GM20431 (cell line): ENCODE measurements at regions not wholly inside any gene's neighbourhood (a gene's known extent, or its start where the extent isn't known, plus 50 kb on each side); places are given as distances from the start of the nearest gene placed in this dataset.

ENCODE experiments used
- in situ Hi-C: fragments of 300-500 bp; cut with MseI, MboI; formaldehyde crosslinking; loops from one replicate; pipeline ENCODE4 v1.15.0; 2020; ENCODE audit warnings: low sequenced_read_pairs; ENCODE audit not compliant: unreplicated experiment

DNA sequence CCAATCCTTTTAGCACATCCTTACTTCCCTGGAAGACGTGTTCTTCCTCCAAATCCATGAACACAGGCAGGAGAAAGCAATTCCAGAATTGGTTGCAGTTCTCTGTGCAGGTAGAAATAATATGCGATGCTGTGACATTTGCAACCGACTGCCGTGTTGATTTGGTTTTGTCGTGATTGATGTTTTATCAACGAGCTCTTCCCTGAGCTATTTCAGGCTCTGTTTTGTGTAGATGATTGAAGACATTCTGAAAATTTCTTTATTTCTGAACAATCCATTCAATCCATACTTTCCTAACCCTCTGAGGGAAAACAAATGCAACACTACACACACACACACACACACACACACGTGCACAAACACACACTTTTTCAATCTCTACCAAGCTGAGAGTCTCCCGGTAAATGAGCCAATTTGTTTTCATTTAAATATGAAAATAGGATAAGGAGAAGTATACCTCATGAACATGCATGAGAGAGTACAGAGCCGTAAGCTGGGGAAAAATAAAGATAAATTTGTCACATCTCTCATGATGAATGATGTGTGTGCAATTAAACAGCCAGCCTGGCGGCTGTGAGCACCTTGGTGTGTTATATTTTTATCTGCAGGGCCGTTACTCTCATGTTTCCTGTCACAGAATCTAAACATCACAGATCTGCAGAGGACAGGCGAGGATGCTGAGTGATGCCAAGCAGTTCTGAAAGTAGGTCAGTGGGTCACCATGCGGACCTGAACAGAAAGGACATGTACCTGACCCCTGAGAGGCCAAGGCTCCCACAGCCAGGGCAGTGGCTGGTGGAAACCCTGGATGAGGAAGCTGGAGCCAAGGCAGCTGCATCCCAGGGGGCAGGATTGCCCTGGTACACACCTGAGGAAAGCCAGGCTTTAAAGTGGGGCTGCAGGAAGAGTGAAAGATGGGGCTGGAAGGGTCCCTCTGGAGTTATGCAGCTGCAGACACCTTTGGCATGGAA lies 64.8 kb downstream of the PDCL3 start:
- in situ Hi-C loops: no loop called here

DNA sequence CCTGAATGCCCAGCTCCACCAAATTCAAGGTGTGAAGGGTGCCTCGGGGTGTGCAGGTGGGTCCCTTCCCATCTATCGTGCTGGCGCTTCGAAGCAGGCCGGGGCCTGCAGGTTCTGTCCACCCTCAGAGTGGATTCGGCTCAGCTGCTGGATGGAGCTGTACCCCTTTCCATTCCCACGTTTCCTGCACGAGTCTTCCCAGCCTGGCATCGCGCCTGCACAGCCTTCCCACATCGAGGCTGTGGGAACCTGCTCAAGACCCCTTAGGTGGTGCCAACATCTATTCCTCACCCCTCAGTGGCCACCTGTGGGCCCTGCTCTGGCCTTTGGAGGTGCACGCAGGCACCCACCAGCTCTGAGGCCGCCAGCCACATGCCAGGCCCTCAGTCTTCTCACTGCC lies 65.7 kb downstream of the PDCL3 start:
- in situ Hi-C loops: no loop called here

DNA sequence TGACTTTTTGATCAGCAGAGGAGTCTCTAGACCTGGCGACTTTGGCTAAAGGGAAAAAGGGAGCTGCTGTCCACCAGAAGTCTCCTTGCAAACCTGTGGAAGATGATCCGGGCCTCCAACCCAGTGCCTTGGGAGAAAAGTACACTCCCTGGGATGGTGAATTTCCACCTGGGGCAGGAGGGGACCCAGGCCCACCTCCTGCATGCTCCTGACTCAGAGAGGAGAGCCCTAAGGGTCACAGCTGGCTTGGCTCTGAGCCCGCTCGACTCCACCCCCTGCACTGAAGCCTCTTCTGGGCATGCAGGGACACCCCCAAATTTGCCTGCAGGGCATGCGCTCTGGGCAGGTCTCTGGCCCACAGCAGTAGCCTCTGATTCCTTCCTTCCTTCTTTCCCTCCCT lies 66.5 kb downstream of the PDCL3 start:
- in situ Hi-C loops: no loop called here

DNA sequence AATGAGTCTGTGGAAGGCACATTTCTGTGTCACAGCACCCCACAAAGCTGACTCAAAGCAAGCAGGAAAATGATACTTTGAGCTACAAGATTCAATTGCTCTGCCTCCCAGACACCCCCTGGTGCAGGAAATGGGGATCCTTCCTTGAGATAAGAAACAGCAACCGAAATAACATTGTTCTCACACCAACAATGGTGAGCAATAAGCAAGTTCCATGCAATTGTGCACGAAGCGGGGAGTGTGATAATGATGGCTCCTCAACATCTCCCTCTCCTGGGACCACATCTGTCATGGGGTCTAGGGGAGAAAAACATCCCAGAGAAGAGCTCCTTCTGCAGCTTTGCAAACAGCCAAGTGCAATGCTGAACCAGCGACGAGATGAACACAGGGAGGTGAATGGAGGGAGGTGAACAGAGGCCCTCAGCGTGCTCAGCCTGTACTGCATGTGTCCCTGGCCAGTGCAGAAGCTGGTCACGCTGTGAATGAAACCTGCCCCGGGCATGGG lies 67.7 kb downstream of the PDCL3 start:
- in situ Hi-C loops: no loop called here

DNA sequence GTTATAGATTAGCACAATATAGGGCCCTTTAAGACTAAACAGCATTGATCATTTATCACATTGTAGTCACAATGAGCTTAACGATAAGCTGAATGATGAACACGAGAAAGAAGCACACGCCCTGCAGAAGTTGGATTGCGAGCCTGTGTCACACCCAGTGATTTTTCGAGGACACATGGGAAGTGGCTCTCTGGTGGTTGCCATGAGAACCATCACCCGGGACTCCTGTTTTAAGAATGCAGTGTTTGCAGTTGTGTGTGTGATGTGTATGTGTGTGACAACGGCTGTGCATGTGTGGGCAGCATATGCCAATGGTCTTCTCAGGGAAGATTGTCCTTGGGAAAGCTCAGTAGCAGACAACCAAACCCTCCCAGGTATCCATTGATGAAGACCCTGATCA lies 69.2 kb downstream of the PDCL3 start:
- in situ Hi-C loops: no loop called here

DNA sequence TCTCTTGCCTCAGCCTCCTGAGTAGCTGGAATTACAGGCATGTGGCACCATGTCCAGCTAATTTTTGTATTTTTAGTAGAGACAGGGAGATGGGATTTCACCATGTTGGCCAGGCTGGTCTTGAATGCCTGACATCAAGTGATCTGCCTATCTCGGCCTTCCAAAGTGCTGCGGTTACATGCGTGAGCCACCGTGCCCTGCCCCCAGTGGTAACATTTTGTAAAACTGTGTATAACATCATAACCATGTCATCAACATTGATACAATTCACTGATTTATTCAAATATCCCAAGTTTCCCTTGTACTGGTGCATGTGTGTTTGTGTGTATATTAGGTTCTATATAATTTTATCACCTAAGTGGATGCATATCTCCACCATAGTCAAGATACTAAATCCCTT lies 70.0 kb downstream of the PDCL3 start:
- in situ Hi-C loops: no loop called here

DNA sequence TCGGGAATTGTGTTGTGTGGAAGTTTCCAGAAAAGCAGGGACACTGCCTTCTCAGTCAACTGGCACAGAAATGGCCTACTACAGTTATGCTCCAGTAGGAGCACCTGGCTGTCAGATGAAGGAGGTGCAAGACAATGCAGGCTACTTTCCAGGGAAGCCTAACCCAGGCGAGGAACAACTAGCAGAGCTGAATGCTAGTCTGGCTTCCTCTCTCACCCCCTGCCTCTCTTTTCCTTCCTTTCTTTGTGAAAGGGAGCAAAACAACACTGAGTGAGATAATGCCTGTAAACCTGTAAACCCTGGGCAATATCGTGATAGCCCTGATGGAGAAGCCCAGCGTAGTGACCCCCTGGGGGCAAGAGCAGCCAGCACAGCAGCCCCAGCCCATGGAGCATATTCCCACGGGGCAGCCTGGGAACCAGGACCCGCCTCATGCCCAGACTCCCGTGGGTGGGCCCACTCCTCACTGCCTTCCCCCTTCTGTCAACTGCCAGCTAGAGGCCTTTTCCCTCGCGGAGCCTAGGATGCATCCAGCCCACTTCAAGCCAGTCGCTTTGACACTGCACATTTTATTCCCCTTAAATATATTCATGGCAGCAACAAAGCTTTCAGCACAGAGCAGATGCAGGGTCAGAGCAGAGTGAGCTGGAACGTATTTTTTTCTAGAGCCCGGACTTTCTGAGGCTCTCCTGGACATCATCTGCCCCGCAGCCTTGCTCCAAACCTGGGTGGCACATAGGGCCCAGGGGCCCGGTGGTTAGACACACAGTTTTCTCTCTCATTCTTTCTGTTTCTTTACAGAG lies 77.0 kb downstream of the PDCL3 start:
- in situ Hi-C loops: no loop called here

DNA sequence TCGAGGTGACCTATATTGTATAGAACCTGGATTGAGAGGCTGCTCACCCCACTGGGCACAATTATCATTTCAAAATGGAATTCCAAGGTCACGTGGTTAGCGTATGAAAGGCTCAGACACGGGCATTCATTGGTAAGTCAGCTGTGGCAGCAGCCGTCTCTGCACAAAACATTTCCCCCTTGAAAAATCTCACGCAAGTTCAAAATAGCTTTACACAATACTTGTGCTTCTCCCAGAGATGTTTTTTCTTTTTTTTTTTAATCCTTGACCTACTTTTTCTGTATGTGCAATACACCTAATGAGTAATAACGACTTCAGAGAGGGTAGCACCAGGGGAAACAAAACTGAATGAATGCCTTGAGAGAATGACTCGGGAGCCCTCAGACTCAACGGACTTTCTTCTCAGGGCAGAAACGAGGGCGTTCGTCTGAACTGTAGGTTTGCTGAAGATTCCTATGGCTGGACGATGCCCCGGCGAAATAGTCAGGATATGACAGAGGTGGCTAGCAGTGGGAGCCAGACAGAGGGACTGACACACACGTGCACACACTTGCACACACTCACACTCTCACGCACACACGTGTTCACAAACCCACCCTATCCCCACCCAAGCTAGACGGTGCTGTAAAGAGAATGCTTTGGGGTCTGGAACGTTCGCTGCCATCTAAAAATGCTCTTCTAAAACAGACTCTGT lies 77.8 kb downstream of the PDCL3 start:
- in situ Hi-C loops: no loop called here

DNA sequence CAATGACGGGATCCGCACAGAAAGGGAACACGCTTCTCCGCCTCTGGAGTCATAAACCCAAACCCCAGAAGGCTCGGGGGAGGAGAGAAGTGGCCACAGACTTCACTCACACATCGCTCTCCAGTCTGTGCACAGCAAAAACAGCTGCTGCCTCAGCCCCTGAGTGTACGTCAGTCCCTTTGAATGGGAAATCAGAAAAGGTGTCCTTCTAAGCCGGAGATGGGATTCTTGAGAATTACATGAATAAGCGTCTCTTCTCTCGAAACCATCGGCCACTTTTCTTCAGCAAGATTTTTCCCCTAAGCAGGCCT lies 78.3 kb downstream of the PDCL3 start:
- in situ Hi-C loops: no loop called here

DNA sequence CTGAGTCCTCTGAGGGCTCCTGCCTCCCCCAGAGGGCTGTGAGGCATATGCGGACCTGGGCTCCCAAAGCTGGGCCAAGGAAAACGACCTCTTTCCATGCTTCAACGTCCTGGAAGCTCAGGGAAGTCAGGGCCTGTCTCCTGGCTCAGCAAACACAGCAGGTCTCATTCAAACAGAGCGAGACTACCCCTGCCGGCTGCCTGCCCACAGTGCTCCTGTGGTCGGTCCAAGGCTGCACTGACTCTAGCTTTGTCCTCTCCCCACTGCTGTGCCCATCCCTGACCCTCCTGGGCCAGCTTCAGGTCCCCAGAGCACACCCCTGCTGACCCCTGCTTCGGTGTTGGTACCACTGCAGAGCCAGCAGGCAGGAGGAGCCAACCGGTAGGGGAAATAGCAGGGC lies 79.6 kb downstream of the PDCL3 start:
- in situ Hi-C loops: no loop called here

DNA sequence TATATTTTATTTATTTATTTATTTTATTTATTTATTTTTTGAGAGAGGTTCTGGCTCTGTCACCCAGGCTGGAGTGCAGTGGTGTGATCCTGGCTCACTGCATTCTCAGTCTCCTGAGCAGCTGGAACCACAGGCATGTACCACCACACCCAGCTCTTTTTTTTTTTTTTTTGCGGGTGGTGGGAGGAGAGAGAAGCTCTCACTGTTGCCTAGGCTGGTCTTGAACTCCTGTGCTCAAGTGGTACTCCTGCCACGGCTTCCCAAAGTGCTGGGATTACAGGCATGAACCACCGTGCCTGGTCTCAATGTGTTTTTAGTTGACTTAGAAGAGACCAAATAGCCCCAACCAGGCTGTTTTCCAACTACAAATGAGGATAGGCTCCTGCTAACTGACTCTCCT lies 80.7 kb downstream of the PDCL3 start:
- in situ Hi-C loops: no loop called here

DNA sequence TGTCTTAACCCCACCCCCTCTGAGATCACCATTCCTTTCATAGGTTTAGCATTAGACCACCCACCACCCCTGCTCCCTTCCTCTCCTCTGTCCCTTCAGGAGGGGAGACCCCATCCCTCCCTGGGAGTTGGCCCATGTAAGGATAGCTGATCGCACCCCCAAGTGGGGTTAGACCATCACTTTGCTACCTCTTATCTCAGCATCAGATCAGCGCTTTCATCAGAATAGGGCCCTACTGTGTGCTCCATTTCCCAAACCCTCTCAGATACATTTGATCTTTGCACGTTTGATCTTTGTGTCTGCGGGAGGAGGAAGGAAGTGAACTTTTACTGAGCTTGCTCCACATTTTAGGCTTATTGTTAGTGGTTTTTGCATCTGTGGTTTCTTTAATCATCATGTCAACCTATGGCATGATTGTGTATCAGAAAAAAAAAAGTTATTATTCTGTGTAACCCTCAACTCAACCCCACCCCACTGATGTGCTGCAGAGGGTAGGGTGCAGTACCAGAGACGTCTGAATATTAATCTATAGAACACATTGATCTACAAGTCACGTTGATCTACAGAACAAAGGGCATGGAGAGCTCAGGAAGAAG lies 81.2 kb downstream of the PDCL3 start:
- in situ Hi-C loops: no loop called here

DNA sequence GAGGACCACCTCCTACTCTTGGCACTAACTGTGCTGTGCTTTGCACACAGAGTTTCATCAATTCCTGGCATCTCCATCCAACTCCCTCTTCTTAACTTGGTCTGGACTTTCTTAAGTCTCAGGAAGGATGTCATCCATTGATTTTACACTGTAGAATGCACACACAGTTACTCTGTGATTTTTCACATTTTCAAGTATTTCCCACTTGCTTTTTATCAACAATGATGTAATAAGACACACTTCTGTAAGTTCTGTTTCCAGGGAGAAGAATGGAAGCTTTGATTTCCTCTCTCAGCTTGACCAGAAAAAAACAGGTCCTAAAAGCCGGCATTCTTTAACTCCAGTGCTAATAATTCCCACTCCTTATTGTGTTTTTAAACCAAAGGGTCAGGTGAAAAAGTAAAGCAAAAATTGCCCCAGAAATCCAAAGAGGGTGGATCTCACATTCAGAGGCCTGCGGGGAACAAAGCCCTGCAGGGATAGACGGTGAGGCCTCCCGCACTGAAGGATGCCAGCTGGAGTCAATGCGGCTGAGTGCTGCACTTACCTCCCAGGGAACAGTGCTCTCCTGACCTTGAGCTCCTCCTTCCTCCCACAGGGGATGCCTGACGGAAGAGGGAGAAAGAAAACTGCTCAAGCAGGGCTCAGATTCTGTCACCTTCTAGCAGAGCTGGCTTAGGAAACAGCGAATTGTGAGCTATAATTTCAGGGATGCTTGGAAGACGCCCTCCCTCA lies 83.1 kb downstream of the PDCL3 start:
- in situ Hi-C loops: no loop called here

DNA sequence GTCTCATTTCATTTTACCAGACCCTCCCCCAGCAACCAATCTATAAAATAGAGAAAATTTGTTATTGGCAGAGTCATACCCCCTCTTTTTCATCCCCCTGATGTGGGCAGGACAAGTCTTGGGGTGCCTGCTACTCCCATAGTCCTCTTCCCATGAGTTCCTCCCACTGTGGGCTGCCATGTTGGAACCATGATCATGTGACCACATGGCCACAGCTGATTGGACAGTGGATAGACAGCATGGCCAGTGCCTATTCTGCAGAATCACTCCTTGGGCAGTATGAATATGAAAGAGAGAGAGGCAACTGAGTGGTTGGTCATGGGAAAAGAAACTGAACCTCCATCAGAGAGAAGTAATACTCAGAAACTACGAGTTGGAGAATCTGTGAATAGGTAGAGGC lies 84.9 kb downstream of the PDCL3 start:
- in situ Hi-C loops: no loop called here

DNA sequence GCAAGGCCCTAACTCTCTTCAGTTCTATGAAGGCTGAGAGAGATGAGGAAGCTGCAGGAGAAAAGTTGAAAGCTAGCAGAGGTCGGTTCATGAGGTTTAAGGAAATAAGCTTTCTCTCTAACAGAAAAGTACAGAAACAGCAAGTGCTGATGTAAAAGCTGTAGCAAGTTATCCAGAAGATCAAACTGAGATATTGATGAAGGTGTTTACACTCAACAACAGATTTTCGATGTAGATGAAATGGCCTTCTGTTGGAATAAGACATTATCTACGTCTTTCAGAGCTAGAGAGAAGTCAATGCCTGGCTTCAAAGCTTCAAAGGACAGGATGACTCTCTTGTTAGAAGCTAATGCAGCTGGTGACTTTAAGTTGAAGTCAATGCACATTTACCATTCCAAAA lies 87.4 kb downstream of the PDCL3 start:
- in situ Hi-C loops: no loop called here

DNA sequence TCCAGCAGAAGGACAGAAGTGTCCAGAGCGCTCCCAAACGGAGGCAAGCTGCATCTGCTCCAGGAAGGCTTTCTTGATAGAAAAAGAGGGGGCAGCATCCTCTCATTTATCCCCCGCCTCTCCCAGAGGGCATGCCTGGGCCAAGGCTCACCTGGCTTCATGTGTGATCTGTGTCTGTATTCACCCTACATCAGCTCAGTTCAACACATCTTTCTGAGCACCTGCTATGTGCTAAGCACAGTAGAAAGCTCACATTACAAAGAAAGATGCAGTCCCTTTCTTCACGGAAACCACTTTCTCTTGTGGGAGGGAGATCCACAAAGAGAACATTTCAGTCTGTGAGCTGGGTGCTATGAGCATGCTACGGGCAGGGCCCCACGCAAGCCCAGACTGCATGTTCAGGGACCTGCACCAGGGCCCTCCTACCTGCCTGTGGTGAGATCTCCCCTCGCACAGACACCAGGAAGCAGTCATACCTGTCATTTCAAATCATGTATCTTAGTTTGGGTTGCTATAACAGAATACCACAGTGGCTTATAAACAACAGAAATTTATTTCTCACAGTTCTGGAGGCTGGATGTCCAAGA lies 90.7 kb downstream of the PDCL3 start:
- in situ Hi-C loops: no loop called here

DNA sequence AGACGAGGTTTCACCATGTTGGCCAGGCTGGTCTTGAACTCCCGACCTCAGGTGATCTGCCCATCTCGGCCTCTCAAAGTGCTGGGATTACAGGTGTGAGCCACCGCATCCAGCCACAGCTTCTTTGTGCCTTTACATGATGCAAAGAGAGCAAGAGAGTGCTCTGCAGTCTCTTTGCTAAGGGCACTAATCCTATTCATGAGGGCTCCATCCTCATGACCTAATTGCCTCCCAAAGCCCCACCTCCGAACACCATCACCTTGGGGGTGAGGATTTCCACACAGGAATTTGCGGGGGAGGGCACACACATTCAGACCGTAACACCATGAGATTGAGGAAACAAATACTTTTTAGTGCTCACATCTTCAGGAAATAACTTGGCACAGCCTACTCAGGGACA lies 91.8 kb downstream of the PDCL3 start:
- in situ Hi-C loops: no loop called here

DNA sequence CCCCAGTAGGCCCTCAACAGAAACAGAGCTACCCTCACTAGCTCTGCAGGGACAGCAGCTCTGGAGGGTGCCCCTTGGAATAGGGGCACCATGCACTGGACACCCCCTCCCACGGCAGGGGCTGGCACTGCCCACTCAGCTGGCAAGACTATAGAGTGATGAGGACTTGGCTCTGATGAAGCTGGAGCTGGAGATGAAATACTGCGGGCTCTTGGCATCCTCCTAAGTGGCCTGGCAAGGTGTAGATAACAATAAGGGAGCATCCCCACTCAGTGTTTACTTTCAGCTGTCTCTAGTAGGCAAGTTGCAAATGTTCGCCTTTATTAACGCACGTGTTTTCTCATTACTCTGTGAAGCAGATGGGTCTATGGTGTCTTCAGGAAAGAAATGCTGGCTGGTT lies 92.7 kb downstream of the PDCL3 start:
- in situ Hi-C loops: no loop called here

DNA sequence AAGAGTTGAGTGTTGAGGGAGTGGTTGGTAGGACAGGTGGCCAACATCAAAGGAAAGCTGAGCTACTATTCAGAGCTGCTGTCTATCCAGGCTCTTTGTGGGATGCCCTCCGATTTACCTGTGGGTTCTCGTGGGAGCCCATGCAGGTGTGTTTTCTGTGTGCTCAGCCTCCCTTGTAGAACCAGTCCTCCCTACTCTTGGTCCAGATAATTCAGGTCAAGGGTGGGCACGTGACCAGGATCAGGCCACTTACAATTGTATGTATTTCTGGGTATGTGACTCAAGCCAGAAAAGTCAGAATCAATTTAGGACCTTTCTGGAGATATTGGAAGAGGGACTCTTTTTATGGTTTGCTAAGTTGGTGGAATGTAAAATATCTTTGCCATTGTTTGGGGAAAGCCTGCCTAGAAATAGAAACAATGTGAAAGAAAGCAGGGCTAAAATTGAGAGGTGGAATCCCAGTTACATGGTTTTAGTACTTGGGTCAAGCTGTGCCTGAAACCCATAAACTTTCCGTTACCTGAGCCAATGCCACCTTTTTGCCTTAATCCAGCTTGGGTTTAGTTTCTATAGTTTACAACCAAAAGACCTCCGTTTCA lies 93.2 kb downstream of the PDCL3 start:
- in situ Hi-C loops: no loop called here
